HL-60 (cell line): ENCODE measurements at regions not wholly inside any gene's neighbourhood (a gene's known extent, or its start where the extent isn't known, plus 50 kb on each side); places are given as distances from the start of the nearest gene placed in this dataset.

Experiments
- DNase-seq, 2 experiments: peaks; one replicate each; pipeline ENCODE4 v3.0.0-alpha.2; 2010 to 2020; ENCODE audit warnings: low read depth in 1 of 2, low spot score in 1 of 2
- H3K27ac ChIP-seq: fragments of 250-450 bp; sonication (Bioruptor Pico); replicated peaks from 2 replicates; pipeline ENCODE4 v1.5.1; 2020; ENCODE audit warnings: mild to moderate bottlenecking, moderate library complexity
- H3K27me3 ChIP-seq: fragments of 250-450 bp; sonication (Bioruptor Pico); 2 replicates; pipeline ENCODE4 v1.5.1; 2021; ENCODE audit warnings: mild to moderate bottlenecking, moderate library complexity; ENCODE audit not compliant: insufficient read depth, poor library complexity, severe bottlenecking
- H3K4me3 ChIP-seq: replicated peaks from 2 replicates; pipeline ENCODE4 v1.5.1; 2011; ENCODE audit warnings: mild to moderate bottlenecking, control low read depth, low read length; ENCODE audit not compliant: insufficient read depth
- CTCF ChIP-seq: IDR thresholded peaks from one replicate; pipeline ENCODE4 v1.5.1; 2011; ENCODE audit warnings: low read length, control low read depth, inconsistent platforms; ENCODE audit not compliant: insufficient read depth
- GABPA ChIP-seq: IDR thresholded peaks from 2 replicates; pipeline ENCODE4 v1.6.1; 2012; ENCODE audit warnings: low read depth
- POLR2AphosphoS5 ChIP-seq: IDR thresholded peaks from 2 replicates; pipeline ENCODE4 v1.6.1; 2012; ENCODE audit warnings: low read depth
- REST ChIP-seq: IDR thresholded peaks from 2 replicates; pipeline ENCODE4 v1.6.1; 2012; ENCODE audit warnings: low read depth; ENCODE audit not compliant: insufficient replicate concordance
- SPI1 ChIP-seq: IDR thresholded peaks from 2 replicates; pipeline ENCODE4 v1.6.1; 2012; ENCODE audit warnings: low read depth, mild to moderate bottlenecking, borderline replicate concordance

- H3K27ac ChIP-seq = no peak overlapping the region
- DNase-seq = no peak
- H3K4me3 ChIP-seq = no peak overlapping the region
- TF ChIP-seq REST = no peak
- TF ChIP-seq SPI1 = no peak
- no peak for TF ChIP-seq CTCF
- TF ChIP-seq GABPA = no peak
- TF ChIP-seq POLR2AphosphoS5 = no peak
- H3K27me3 ChIP-seq = no peaks in the 10 kb centered on the region
These were observed 293.4 kb upstream of the MME start for GRCh38 chr3:154786724-154787123.

GRCh38 chr3:154783521-154783931 is 296.6 kb upstream of the MME start:
- no peak for TF ChIP-seq CTCF
- no peak for TF ChIP-seq POLR2AphosphoS5
- TF ChIP-seq SPI1 = no peak
- TF ChIP-seq REST = no peak
- TF ChIP-seq GABPA = no peak
- peak in 1 of 2 experiments; percentile 24 for DNase-seq
- Histone ChIP-seq H3K27me3 (no peaks in the 10 kb centered on the region), H3K27ac (no peak overlapping the region), H3K4me3 (no peak overlapping the region)

GRCh38 chr3:154783061-154783460 is 297.1 kb upstream of the MME start:
- no peak for DNase-seq
- H3K27me3 ChIP-seq = no peaks in the 10 kb centered on the region
- H3K4me3 ChIP-seq = no peak overlapping the region
- no peak for TF ChIP-seq GABPA
- TF ChIP-seq POLR2AphosphoS5 = no peak
- TF ChIP-seq SPI1 = no peak
- TF ChIP-seq CTCF = no peak
- no peak for TF ChIP-seq REST
- no peak overlapping the region for H3K27ac ChIP-seq
